IgD-negative memory B cell (primary cell): ENCODE measurements at regions not wholly inside any gene's neighbourhood (a gene's known extent, or its start where the extent isn't known, plus 50 kb on each side); places are given as distances from the start of the nearest gene placed in this dataset.

Experiments used
- H3K27ac Mint-ChIP-seq, 3 donors: one replicate each; pipeline ENCODE4 v1.8.0; 2020 to 2022; ENCODE audit warnings: mild to moderate bottlenecking in 3 of 3, mixed read lengths in 3 of 3, moderate library complexity in 1 of 3
- H3K27me3 Mint-ChIP-seq: one replicate; pipeline ENCODE4 v1.8.0; 2021; ENCODE audit warnings: mixed read lengths
- H3K36me3 Mint-ChIP-seq: one replicate; pipeline ENCODE4 v1.8.0; 2020; ENCODE audit warnings: mild to moderate bottlenecking, mixed read lengths
- H3K4me1 Mint-ChIP-seq, 3 donors: one replicate each; pipeline ENCODE4 v1.8.0; 2020 to 2022; ENCODE audit warnings: mixed read lengths in 3 of 3, mild to moderate bottlenecking in 1 of 3
- H3K4me3 Mint-ChIP-seq, 4 donors: one replicate each; pipeline ENCODE4 v1.8.0; 2020 to 2022; ENCODE audit warnings: mild to moderate bottlenecking in 4 of 4, mixed read lengths in 4 of 4, moderate library complexity in 3 of 4
- H3K9me3 Mint-ChIP-seq, 3 donors: one replicate each; pipeline ENCODE4 v1.8.0; 2020 to 2021; ENCODE audit warnings: mixed read lengths in 3 of 3, mild to moderate bottlenecking in 1 of 3

DNA sequence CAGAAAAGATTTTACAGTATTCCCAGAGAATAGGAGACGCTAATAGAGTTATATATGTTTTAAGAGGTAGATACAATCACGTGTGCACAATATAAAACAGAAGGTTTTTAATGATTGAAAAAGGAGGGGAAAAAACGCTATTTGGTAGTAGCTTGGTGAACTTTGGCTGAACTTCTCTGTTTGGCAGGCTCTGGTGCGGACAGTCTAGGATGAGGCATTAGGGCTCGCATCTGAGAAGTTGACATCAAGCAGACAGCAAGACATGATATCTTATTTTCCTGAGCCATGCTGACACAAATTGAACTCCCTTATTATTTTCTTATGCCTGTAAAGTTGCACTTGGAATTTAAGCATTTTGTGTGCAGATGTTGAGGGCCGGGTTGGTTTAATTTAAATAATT is 176.6 kb downstream of the EN1 start:
- Mint-ChIP-seq H3K9me3 (no peaks in the 10 kb centered on the region), H3K4me1 (no peaks in the 10 kb centered on the region), H3K27me3 (peaks cover 1% of the 10 kb centered on the region), H3K4me3 (no peak overlapping the region), H3K36me3 (no peaks in the 10 kb centered on the region), H3K27ac (no peak overlapping the region)

DNA sequence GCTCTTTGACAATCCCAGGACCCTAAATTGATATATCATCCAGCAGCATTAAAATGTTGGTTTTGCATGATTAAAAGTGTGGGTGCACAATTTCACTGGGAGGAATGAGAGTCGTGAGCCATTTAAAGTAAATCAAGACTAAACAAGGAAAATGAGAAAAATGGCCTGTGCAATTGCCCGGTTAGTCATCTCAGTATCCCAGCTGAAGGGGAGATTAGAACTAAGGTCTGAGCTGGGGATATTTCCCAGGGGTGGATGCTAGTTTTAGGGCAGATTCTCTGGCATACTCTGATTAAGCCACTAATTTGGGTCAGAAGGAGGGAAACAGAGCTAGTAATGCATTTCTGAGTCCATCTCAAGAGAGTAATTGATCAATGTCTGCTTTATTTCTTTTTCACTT is 177.2 kb downstream of the EN1 start:
- peaks cover 1% of the 10 kb centered on the region for H3K27me3 Mint-ChIP-seq
- H3K4me1 Mint-ChIP-seq, result no peaks in the 10 kb centered on the region
- H3K27ac Mint-ChIP-seq, result no peak overlapping the region
- no peaks in the 10 kb centered on the region for H3K36me3 Mint-ChIP-seq
- no peak overlapping the region for H3K4me3 Mint-ChIP-seq
- no peaks in the 10 kb centered on the region for H3K9me3 Mint-ChIP-seq

GRCh38 chr2:118669654-118670053 is 177.8 kb downstream of the EN1 start:
- Mint-ChIP-seq H3K4me1 (no peaks in the 10 kb centered on the region), H3K4me3 (no peak overlapping the region), H3K27me3 (peaks cover 1% of the 10 kb centered on the region), H3K9me3 (no peaks in the 10 kb centered on the region), H3K36me3 (no peaks in the 10 kb centered on the region), H3K27ac (no peak overlapping the region)

GRCh38 chr2:118668431-118669424 is 178.7 kb downstream of the EN1 start:
- H3K27ac Mint-ChIP-seq, result no peak overlapping the region
- H3K4me3 Mint-ChIP-seq, result no peak overlapping the region
- peaks cover 0 to 3% (median 2%) of the 10 kb centered on the region in 3 donors for H3K9me3 Mint-ChIP-seq
- H3K36me3 Mint-ChIP-seq, result no peaks in the 10 kb centered on the region
- H3K27me3 Mint-ChIP-seq, result peaks cover 1% of the 10 kb centered on the region
- H3K4me1 Mint-ChIP-seq, result no peaks in the 10 kb centered on the region

- no peak overlapping the region for H3K4me3 Mint-ChIP-seq
- H3K9me3 Mint-ChIP-seq, result peaks cover 0 to 3% (median 2%) of the 10 kb centered on the region in 3 donors
- no peaks in the 10 kb centered on the region for H3K4me1 Mint-ChIP-seq
- no peaks in the 10 kb centered on the region for H3K36me3 Mint-ChIP-seq
- H3K27me3 Mint-ChIP-seq, result peaks cover 1% of the 10 kb centered on the region
- H3K27ac Mint-ChIP-seq, result no peak overlapping the region
Observed at GRCh38 chr2:118667964-118668363, 179.5 kb downstream of the EN1 start.

GRCh38 chr2:118667348-118667747 is 180.1 kb downstream of the EN1 start:
- peaks cover 1% of the 10 kb centered on the region for H3K27me3 Mint-ChIP-seq
- H3K4me1 Mint-ChIP-seq, result no peaks in the 10 kb centered on the region
- H3K4me3 Mint-ChIP-seq, result no peak overlapping the region
- peaks cover 0 to 5% (median 2%) of the 10 kb centered on the region in 3 donors for H3K9me3 Mint-ChIP-seq
- no peak overlapping the region for H3K27ac Mint-ChIP-seq
- H3K36me3 Mint-ChIP-seq, result no peaks in the 10 kb centered on the region

GRCh38 chr2:118665784-118666529 is 181.5 kb downstream of the EN1 start:
- Mint-ChIP-seq H3K9me3 (peaks cover 0 to 5% (median 2%) of the 10 kb centered on the region in 3 donors), H3K4me1 (no peaks in the 10 kb centered on the region), H3K27ac (no peak overlapping the region), H3K27me3 (no peaks in the 10 kb centered on the region), H3K36me3 (no peaks in the 10 kb centered on the region), H3K4me3 (no peak overlapping the region)

DNA sequence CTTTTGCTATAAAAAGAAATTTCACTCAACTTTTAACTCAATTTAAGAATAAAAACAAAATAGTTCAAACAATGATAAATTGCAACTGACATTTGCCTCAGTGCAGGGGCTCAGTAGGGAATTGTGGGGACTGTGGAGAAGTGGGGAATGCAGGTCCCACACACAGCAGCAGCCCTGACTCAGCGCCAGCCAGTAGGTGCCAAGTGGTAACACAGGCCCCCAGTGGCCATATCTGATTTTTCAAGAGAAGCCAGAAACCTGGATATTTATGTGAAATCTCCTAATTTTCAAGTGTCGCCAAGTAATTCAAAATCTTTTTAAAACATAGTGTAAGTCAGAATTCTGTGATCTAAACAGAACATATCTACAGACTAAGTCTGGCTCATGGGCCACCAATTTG is 186.3 kb downstream of the EN1 start:
- Mint-ChIP-seq H3K27me3 (no peaks in the 10 kb centered on the region), H3K4me1 (no peaks in the 10 kb centered on the region)

GRCh38 chr2:118658596-118659198 is 188.8 kb downstream of the EN1 start:
- peaks cover 0 to 4% (median 3%) of the 10 kb centered on the region in 3 donors for H3K9me3 Mint-ChIP-seq
- no peaks in the 10 kb centered on the region for H3K36me3 Mint-ChIP-seq

More for the DNA sequence above, 186.3 kb downstream of the EN1 start:
- H3K9me3 Mint-ChIP-seq, result peaks cover 0 to 5% (median 4%) of the 10 kb centered on the region in 3 donors
- H3K36me3 Mint-ChIP-seq, result no peaks in the 10 kb centered on the region
- no peak overlapping the region for H3K27ac Mint-ChIP-seq
- H3K4me3 Mint-ChIP-seq, result no peak overlapping the region

GRCh38 chr2:118657466-118657865 is 190.0 kb downstream of the EN1 start:
- no peaks in the 10 kb centered on the region for H3K36me3 Mint-ChIP-seq
- peaks cover 0 to 4% (median 2%) of the 10 kb centered on the region in 3 donors for H3K9me3 Mint-ChIP-seq
- H3K4me3 Mint-ChIP-seq, result no peak overlapping the region
- no peak overlapping the region for H3K27ac Mint-ChIP-seq
- no peaks in the 10 kb centered on the region for H3K27me3 Mint-ChIP-seq
- H3K4me1 Mint-ChIP-seq, result no peaks in the 10 kb centered on the region

More at GRCh38 chr2:118658596-118659198, 188.8 kb downstream of the EN1 start:
- H3K4me1 Mint-ChIP-seq, result no peaks in the 10 kb centered on the region
- no peak overlapping the region for H3K27ac Mint-ChIP-seq
- no peak overlapping the region for H3K4me3 Mint-ChIP-seq
- no peaks in the 10 kb centered on the region for H3K27me3 Mint-ChIP-seq

GRCh38 chr2:118654945-118655344 is 192.5 kb downstream of the EN1 start:
- Mint-ChIP-seq H3K27ac (no peak overlapping the region), H3K4me1 (no peaks in the 10 kb centered on the region), H3K9me3 (peaks cover 7 to 11% (median 8%) of the 10 kb centered on the region in 3 donors), H3K36me3 (no peaks in the 10 kb centered on the region), H3K27me3 (no peaks in the 10 kb centered on the region), H3K4me3 (no peak overlapping the region)

DNA sequence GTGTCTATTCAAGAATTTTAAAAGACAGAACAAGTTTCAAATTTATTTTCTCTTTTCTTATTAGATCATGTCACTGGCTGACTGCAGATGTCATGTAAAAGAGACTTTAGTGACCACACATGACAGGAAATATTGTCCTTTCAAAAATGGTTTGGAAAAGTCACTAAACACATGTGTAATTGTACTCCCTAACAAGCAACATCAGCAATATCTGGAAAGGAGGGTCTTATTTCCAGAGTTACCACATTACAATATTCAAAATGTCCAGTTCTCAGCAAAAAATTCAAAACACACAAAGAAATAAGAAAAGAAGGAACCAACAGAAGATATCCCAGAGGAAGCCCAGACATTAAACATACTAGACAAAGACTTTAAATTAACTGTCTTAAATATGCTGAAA is 197.1 kb downstream of the EN1 start:
- Mint-ChIP-seq H3K36me3 (no peaks in the 10 kb centered on the region), H3K4me3 (no peak overlapping the region), H3K4me1 (no peaks in the 10 kb centered on the region), H3K27ac (no peak overlapping the region), H3K9me3 (peaks cover 6 to 11% (median 7%) of the 10 kb centered on the region in 3 donors), H3K27me3 (no peaks in the 10 kb centered on the region)

DNA sequence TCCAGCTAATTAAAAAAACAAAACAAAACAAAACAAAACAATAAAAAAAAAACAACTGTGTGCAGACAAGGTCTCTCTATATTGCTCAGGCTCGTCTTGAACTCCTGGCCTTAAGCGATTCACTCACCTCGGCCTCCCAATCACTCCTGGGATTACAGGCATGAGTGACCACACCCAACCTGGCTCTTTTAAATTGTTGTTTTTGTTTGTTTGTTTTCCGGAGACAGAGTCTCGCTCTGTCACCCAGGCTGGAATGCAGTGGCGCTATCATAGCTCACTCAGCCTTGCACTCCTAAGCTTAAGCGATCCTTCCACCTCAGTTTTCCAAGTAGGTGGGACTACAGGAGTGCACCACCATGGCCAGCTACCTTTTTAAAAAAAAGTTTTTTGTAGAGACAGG is 201.6 kb downstream of the EN1 start:
- Mint-ChIP-seq H3K36me3 (peaks cover 3% of the 10 kb centered on the region), H3K4me1 (no peaks in the 10 kb centered on the region), H3K9me3 (peaks cover 0 to 7% (median 2%) of the 10 kb centered on the region in 3 donors), H3K4me3 (no peak overlapping the region), H3K27me3 (peaks cover 1% of the 10 kb centered on the region), H3K27ac (no peak overlapping the region)

DNA sequence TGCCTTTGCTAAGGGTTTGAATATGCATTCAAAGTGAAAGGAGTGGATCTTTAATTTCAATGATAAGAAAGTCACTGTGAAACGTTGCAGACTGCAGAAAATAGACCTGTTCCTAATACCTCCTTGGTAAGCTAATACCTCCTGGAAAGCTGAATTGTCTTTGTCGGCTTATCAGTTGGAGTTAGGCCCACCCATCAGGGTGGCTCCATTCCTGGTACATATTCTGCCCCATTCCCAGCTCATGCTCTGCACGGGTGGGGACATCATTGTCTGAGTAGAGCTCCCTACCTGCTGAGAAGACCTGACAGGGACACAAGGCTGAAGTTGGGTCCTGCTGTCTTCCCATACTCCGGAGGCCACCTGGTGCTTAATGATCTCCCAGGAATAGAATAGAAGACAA is 203.3 kb downstream of the EN1 start:
- H3K9me3 Mint-ChIP-seq, result no peaks in the 10 kb centered on the region
- H3K27ac Mint-ChIP-seq, result no peak overlapping the region
- peaks cover 1% of the 10 kb centered on the region for H3K27me3 Mint-ChIP-seq
- no peaks in the 10 kb centered on the region for H3K4me1 Mint-ChIP-seq
- peaks cover 3% of the 10 kb centered on the region for H3K36me3 Mint-ChIP-seq
- H3K4me3 Mint-ChIP-seq, result no peak overlapping the region

- H3K27me3 Mint-ChIP-seq, result peaks cover 1% of the 10 kb centered on the region
- peaks cover 3% of the 10 kb centered on the region for H3K36me3 Mint-ChIP-seq
- H3K9me3 Mint-ChIP-seq, result peaks cover 0 to 1% (median 0%) of the 10 kb centered on the region in 3 donors
- H3K4me3 Mint-ChIP-seq, result no peak overlapping the region
- no peak overlapping the region for H3K27ac Mint-ChIP-seq
- H3K4me1 Mint-ChIP-seq, result no peaks in the 10 kb centered on the region
Observed at GRCh38 chr2:118643294-118643693, 204.2 kb downstream of the EN1 start.
